ENCODE measurements at regions not wholly inside any gene's neighbourhood (a gene's known extent, or its start where the extent isn't known, plus 50 kb on each side); places are given as distances from the start of the nearest gene placed in this dataset.

DNA sequence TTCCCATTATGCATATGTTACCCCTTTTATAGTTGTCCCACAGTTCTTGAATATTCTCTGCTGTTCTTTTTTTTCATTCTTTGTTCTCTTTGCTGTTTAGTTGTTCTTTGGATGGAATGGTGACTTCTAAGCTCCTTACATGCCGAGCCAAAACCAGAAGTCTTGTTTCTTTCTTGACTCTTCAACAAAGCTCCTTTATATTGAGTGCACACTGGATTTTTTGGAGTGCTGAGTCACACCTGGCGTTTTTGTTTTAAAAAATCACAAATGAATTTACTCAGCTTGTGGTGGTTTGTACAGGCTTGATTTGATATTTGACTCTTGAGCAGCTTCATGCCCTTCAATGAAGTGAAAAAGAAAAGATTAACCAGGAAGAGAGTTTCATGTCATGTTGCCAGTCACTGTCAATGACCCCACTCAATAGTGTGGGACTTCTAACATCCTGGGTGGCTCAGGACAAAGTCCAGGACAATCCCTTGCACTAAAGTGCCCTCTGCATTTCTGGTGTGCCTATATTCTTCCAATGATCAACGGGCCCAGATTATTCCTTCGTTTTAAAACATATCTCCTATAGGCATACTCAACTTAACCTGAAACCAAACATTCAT lies 112.4 kb upstream of the SLC38A4 start:
- TF ChIP-seq, protein P1, sequence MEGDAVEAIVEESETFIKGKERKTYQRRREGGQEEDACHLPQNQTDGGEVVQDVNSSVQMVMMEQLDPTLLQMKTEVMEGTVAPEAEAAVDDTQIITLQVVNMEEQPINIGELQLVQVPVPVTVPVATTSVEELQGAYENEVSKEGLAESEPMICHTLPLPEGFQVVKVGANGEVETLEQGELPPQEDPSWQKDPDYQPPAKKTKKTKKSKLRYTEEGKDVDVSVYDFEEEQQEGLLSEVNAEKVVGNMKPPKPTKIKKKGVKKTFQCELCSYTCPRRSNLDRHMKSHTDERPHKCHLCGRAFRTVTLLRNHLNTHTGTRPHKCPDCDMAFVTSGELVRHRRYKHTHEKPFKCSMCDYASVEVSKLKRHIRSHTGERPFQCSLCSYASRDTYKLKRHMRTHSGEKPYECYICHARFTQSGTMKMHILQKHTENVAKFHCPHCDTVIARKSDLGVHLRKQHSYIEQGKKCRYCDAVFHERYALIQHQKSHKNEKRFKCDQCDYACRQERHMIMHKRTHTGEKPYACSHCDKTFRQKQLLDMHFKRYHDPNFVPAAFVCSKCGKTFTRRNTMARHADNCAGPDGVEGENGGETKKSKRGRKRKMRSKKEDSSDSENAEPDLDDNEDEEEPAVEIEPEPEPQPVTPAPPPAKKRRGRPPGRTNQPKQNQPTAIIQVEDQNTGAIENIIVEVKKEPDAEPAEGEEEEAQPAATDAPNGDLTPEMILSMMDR (IDR thresholded peaks at IDR 0.05; ENCODE audit: extremely low read depth in 1 of 2, insufficient read depth in 1 of 2, low read depth in 1 of 2, low read length in 2 of 2) = no peak
- TF ChIP-seq POLR2AphosphoS5 (IDR thresholded peaks at IDR 0.05; ENCODE audit: insufficient read depth, low read depth, low read length) (no peak), POLR2A (IDR thresholded peaks at IDR 0.05; ENCODE audit: low read depth, low read length) (no peak), GATA2 (IDR thresholded peaks at IDR 0.05; ENCODE audit: insufficient read depth, insufficient read length, low read depth, low read length) (no peak)

Measured in endothelial cell of umbilical vein (primary cell).